Stimulated activated naive CD8-positive, alpha-beta T cell treated with anti-CD3 and anti-CD28 coated beads, Interleukin-15, amount 100 ng/mL, for 72 hours (primary cell): ENCODE measurements at regions not wholly inside any gene's neighbourhood (a gene's known extent, or its start where the extent isn't known, plus 50 kb on each side); places are given as distances from the start of the nearest gene placed in this dataset.

Experiments used
- ATAC-seq: fragments of 150-1000 bp; cut with Tn5 transposase; 2 replicates; pipeline ENCODE4 v1.10.0; 2021; ENCODE audit warnings: mild to moderate bottlenecking, moderate library complexity
- DNase-seq, 2 donors: peaks; one replicate each; pipeline ENCODE4 v3.0.0; 2021 to 2022
- H3K27ac Mint-ChIP-seq, 2 donors: one replicate each; pipeline ENCODE4 v1.8.0; 2022; ENCODE audit warnings: mild to moderate bottlenecking in 2 of 2, mixed read lengths in 2 of 2, moderate library complexity in 2 of 2
- H3K27me3 Mint-ChIP-seq: one replicate; pipeline ENCODE4 v1.8.0; 2022; ENCODE audit warnings: mixed read lengths
- H3K4me1 Mint-ChIP-seq: one replicate; pipeline ENCODE4 v1.8.0; 2022; ENCODE audit warnings: mild to moderate bottlenecking, mixed read lengths
- H3K4me3 Mint-ChIP-seq, 2 donors: one replicate each; pipeline ENCODE4 v1.8.0; 2022; ENCODE audit warnings: mild to moderate bottlenecking in 2 of 2, mixed read lengths in 2 of 2, moderate library complexity in 1 of 2
- H3K9me3 Mint-ChIP-seq, 2 donors: one replicate each; pipeline ENCODE4 v1.8.0; 2022; ENCODE audit warnings: mixed read lengths in 2 of 2

DNA sequence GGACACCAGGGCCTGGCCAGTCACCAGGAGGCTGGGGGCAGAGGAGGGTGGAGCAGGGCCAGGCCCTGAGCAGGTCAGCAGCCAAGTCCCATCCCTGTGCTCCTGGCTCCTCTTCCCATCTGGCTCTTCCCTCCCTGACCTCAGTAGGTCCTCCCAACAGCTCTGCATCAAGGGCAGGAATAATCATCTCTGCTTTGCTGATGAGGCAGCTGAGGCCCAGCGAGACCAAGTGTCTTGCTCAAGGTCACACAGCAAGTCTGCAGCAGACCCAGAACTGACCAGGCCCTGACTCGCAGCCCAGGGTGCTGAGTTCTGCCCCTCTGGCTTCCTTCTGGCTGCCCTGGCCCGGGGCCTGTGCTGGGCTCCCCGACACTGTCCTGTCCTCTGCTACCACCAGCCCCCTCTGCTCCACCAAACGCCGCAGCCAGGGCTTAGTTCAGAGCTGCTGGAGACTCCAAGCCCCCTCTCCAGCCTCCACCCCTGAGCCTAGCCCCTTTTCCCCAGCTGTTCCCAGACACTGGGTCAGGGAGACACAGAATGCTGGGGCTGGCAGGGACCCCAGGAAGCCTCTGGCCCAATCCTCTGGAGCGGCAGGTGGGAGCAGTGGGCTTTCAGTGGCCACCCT lies 224.9 kb downstream of the PTPRU start:
- Mint-ChIP-seq H3K9me3 (peaks cover 14 to 18% of the 10 kb centered on the region in 2 donors), H3K27me3 (peaks cover 24% of the 10 kb centered on the region), H3K4me3 (no peak overlapping the region), H3K4me1 (no peaks in the 10 kb centered on the region), H3K27ac (peak overlapping the region in 1 of 2 donors; percentile 57)
- no peak for DNase-seq
- no peak for ATAC-seq

DNA sequence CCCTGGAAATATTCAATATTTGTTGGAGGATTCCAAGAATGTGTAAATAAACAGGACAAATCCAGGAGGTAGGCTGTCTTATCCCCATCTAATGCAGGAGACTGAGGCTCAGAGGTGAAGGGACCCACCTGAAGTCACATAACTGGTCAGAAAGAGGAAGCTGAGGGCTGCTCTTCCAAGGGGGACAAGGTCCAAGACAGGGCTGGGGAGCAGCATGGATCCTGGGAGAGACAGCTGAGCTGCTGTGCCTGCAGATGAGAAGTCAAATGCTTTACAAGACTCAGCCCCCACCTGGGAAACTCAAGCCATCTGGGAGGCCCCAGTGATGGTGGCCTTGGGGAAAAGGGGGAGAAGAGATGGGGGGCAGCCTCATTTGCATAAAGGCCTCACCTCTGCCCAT lies 224.4 kb downstream of the PTPRU start:
- Mint-ChIP-seq H3K4me3 (no peak overlapping the region), H3K4me1 (no peaks in the 10 kb centered on the region), H3K9me3 (peaks cover 13 to 18% of the 10 kb centered on the region in 2 donors), H3K27ac (no peak overlapping the region), H3K27me3 (peaks cover 24% of the 10 kb centered on the region)
- ATAC-seq (no peak), DNase-seq (no peak)

DNA sequence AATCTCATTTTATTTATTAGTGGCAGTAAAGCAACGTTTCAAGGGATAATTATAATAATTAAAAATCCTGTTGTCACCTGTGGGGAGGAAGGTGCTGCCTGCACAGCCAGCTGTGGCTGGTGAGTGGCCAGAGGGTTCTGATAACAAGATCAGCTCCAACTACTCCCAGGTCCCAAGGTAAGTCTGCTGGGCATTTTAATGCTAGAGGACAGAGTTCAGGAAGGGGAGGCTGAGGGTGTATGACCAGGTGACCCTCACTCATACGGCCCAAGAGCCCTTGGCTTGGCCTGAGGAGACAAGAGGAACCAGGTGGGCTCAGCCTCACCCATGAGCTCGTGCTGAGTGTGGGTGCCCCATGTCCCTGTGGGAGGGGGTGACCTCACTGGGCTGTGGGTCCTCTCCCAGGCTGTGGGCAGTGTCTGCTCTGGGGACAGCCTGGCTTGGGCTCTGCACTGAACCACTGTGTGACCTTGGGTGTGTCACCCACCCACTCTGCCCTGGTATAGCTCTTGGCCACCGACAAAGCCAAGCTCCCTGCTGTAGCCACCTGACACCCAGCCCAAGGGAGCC lies 223.8 kb downstream of the PTPRU start:
- no peaks in the 10 kb centered on the region for H3K4me1 Mint-ChIP-seq
- H3K9me3 Mint-ChIP-seq: peaks cover 8 to 14% of the 10 kb centered on the region in 2 donors
- ATAC-seq (no peak), DNase-seq (no peak)
- H3K4me3 Mint-ChIP-seq: no peak overlapping the region
- no peak overlapping the region for H3K27ac Mint-ChIP-seq
- peaks cover 20% of the 10 kb centered on the region for H3K27me3 Mint-ChIP-seq

DNA sequence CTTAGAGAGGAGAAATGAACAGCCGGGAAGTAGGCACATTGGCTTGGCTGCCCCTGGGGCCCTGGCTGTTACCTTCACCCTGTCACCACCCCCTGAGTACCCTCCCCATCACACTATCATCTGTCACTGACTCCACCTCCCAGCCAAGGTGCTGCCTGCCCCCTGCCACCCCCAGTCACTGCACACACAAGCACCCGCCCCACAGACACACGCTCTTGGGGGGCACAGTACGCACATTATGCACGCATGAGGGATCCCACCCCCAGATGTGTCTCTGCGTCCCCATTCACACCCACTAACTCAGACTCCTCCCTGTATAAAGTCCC lies 223.3 kb downstream of the PTPRU start:
- peaks cover 5 to 11% of the 10 kb centered on the region in 2 donors for H3K9me3 Mint-ChIP-seq
- ATAC-seq: no peak

DNA sequence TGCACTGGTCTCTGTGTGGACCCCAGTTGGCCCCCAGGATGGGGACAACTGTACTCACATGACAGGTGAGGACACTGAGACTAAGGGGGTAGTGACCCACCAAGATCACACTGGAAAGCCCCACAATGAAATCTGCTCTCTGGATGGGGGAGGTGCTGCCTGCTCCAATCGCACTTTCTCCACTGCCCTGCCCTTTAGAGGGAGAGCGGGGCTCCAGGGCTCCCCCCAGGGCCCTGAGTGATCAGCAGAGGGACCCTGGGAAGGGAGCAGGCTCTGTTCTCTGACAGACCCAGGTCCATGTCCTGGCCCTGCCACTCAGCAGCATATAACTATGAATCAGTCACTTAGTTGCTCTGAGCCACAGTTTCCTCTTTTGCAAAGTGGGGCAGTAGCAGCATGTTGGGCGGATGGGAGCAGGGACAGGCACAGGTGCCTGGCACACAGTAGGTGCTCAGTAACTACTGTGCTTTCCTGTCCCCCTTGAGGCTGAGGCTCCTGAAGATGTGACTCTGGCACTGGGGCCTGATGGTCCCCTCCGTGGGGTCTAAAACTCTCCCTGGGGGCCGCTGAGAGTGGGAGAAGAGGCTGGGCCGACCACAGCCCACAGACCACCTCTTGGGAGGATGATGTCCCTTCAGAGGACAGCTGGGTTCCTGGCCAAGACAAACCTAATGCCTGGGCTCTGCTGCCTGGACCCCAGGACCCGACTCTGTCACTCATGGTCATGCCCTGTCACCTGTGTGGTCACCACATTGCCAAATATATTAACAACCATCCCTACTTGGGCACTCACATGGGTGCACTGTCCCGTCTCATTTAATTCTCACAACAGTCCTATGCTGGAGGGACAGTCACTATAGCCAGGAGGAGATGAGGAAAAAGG lies 222.7 kb downstream of the PTPRU start:
- no peaks in the 10 kb centered on the region for H3K4me1 Mint-ChIP-seq
- ATAC-seq (no peak), DNase-seq (no peak)
- peaks cover 5 to 11% of the 10 kb centered on the region in 2 donors for H3K9me3 Mint-ChIP-seq
- H3K4me3 Mint-ChIP-seq: no peak overlapping the region
- peak overlapping the region in 1 of 2 donors; percentile 61 for H3K27ac Mint-ChIP-seq
- H3K27me3 Mint-ChIP-seq: peaks cover 21% of the 10 kb centered on the region

More for the DNA sequence above, 223.3 kb downstream of the PTPRU start:
- no peak for DNase-seq
- Mint-ChIP-seq H3K27ac (no peak overlapping the region), H3K27me3 (peaks cover 16% of the 10 kb centered on the region), H3K4me3 (no peak overlapping the region), H3K4me1 (no peaks in the 10 kb centered on the region)

DNA sequence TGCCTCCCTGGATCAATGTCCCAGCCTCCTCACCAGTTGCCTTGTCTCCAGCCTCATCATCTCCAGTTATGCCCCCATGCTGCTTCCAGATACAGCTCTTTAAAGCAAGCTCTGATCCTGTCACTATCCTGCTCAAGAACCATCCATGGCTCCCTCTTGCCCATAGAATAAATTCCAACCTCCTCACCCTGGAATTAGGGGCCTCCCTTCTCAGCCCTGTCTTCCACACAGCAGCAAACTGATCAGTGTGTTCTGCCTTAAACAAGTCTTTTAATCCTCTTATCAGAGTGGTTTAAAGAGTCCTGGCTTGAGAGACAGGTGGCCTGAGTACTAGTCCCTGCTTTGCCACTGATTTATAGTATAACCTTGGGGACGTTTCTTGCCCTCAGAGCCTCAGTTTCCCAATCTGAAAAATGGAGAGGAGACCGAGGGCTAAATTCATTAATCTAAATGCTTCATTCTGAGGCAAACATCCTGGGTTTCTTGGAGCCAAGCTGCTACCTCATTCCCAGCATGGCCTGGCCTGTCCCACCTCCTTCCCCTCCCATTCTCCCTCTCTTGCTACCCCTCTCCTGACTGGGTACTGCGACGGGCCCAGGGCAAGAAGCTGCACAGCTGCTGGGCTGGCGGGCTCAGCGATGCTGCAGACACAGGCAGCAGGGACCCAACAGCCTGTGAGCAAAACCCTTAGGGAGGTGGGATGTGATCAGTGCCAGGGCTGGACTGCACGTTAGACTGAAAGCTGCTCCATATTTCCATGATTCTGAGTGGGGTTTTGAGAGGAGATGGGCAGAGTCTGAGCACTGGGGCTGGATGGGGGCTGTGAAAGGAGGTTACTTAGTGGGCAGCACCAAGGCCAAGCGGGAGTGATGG lies 221.4 kb downstream of the PTPRU start:
- Mint-ChIP-seq H3K27ac (no peak overlapping the region), H3K4me1 (no peaks in the 10 kb centered on the region), H3K9me3 (peaks cover 5 to 11% of the 10 kb centered on the region in 2 donors), H3K4me3 (no peak overlapping the region), H3K27me3 (peaks cover 24% of the 10 kb centered on the region)
- no peak for ATAC-seq
- DNase-seq: no peak

DNA sequence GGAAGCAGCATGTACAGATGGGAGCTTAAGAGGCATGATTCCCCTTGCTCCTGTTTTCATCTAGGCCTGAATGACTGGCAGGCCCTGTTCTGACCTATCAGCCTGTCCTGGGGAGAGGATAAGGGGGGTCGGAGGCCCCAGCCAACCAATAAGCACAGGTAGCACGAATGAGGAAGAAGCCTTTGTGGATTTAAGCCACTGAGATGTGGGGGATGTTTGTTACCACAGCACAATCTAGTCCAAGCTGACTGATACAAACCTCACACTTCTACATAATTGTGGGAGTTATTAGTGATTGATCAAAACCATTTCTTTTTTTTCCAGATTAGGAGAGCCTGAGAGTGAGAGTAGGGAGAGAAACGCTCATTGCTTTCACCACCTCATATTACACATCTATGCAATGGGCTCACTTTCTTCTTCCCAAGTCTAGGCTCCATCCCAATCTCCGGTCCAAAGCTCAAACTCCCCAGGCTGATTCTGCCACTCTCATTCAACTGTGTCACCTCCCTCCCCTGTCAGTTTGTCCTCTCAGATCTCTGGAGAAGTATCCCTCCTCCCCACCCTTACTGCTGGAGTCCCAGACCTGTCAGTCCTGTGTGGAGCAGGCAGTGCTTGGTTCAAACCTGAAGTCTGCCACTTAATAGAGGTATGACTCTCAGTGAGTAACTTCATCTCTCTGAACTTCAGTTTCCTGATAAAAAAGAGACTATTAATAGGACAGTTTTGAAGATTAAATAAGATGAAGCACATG lies 220.5 kb downstream of the PTPRU start:
- ATAC-seq (no peak), DNase-seq (no peak)
- H3K9me3 Mint-ChIP-seq: peaks cover 5 to 11% of the 10 kb centered on the region in 2 donors
- no peaks in the 10 kb centered on the region for H3K4me1 Mint-ChIP-seq
- no peak overlapping the region for H3K4me3 Mint-ChIP-seq
- H3K27ac Mint-ChIP-seq: peak overlapping the region in 1 of 2 donors; percentile 24
- peaks cover 24% of the 10 kb centered on the region for H3K27me3 Mint-ChIP-seq

DNA sequence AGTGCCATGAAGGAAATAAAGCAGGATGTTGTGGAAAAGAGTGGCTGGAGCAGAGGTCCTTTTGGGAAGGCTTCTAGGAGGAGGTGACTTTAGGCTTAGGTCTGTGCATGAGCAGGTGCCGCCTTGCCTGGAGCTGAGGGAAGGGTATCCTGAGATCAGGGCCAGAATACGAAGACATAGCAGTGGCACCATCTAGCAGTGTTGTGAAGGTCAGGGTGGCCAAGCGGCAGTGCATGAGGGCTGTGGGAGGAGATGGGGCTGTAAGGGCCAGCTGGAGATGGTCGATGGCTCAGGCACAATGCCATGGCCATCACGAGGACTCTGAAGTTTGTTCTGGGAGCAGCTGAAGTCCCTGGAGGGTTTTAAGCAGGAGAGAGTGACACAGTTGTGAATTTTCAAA lies 219.5 kb downstream of the PTPRU start:
- Mint-ChIP-seq H3K9me3 (peaks cover 5 to 11% of the 10 kb centered on the region in 2 donors), H3K27ac (no peak overlapping the region), H3K27me3 (peaks cover 24% of the 10 kb centered on the region), H3K4me1 (no peaks in the 10 kb centered on the region), H3K4me3 (no peak overlapping the region)
- DNase-seq: no peak
- ATAC-seq: no peak

DNA sequence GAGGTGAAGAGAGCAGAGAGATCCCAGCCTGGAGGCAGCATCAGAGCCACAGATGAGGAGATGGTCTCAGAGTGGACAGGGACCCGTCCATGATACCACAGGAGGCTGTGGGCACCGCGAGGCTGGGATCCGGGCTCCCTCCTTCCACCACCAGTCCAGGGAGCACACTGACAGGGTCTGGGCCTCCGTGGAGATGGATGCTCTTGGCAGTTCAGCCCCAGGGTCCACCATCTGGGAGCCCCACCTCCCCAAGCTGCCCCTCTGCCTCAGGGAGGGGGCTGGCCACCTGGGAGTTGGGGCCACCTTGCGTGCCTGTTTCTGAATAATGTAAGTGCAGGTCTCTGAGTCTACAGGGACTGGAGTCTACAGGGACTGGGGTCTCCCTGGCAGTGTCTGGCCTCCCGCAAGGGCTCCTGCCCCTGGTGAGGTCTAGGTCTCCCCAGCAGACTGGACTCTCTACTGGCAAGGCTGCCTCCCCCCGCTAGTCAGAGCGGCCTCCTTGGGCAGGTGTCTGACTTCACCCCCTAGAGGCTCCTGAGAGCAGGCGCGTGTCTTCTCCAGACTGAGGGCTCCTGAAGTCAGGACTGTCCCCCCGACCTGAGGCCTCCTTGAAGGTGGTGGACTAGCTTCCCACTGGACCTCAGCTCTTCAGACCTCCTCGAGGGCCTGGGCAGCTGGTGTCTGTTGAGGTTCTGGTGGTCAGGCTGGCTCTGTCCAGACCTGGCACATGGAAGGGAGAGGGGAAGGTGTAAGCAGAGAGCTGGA lies 218.5 kb downstream of the PTPRU start:
- ATAC-seq: no peak
- no peaks in the 10 kb centered on the region for H3K4me1 Mint-ChIP-seq
- no peak for DNase-seq

DNA sequence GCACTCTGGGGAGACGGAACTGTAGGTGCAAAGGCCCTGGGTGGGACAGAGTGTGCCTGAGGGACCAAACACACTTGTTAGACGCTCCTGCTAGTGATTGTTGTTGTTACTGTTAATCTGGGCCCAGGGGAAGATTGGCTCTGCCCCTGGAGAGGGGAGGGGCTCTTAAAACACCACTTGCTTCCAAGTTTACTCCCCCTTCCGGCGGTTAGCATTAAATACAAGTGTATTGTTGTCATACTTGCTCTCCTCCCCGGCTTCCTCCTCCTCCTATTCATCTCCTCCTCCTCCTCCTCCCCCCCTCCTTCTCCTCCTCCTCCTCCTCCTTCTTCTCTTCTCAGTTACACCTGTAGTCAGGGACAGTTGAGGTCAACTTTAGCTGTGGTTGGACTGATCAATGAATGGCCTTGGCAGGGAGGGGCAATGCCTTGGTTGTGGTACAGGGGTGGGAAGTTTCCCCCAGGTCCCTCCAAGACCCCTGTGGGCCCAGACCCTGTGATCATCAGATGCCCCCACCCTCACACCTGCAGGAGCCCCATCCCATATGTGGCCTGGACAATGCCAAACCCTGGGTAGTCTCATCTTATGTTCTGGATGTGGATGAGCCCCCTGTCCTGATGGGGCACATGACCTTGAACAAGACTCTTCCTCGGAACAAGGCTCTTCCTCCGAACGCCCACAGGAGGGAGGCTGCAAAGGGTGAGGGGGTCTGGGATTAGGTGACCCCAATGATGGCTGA lies 217.3 kb downstream of the PTPRU start:
- no peak for ATAC-seq
- DNase-seq: no peak

More for the DNA sequence above, 218.5 kb downstream of the PTPRU start:
- no peak overlapping the region for H3K4me3 Mint-ChIP-seq
- peaks cover 5 to 11% of the 10 kb centered on the region in 2 donors for H3K9me3 Mint-ChIP-seq
- H3K27me3 Mint-ChIP-seq: peaks cover 21% of the 10 kb centered on the region
- H3K27ac Mint-ChIP-seq: no peak overlapping the region

DNA sequence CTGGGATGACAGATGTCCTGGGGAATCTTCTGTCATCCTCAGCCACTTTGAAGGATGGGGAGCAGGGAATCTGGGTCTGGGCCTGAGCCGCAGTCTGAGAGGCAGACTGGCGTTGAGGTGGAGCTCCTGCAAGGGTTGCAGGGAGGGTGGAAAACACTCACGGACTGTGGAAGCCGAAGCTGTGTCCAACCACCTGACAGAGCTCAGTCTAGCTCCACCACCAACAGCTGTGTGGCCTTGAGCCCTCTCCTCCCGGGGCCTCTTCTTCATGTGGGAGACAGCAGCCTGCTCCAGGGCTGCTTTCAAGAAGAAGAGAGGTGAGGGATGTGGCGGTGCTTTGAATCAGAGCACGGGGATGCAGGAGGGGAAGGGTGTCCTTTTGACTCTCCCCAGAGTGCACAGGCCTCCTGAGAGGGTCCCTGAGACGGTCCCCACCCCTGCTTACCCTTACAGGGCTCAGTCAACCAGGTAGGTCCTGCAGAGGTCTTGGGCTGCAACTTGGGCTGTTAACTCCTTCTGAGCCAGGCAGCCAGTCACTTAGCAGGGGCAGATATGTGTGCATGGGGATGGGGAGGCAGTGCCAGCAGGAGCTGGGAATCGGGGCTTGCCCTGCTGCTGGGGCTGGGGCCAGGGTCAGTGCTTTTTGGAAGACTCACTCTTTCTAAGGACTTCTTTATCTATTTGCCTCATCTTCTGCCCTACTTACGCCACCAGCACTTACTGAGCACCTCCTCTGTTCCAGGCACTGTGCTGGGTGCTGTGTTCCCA lies 216.3 kb downstream of the PTPRU start:
- Mint-ChIP-seq H3K4me1 (no peaks in the 10 kb centered on the region), H3K27ac (no peak overlapping the region), H3K27me3 (peaks cover 15% of the 10 kb centered on the region), H3K4me3 (no peak overlapping the region), H3K9me3 (peaks cover 5 to 11% of the 10 kb centered on the region in 2 donors)
- no peak for DNase-seq
- ATAC-seq: no peak

More for the DNA sequence above, 217.3 kb downstream of the PTPRU start:
- Mint-ChIP-seq H3K4me3 (no peak overlapping the region), H3K27me3 (peaks cover 15% of the 10 kb centered on the region), H3K27ac (peak overlapping the region in 1 of 2 donors; percentile 83), H3K9me3 (peaks cover 5 to 11% of the 10 kb centered on the region in 2 donors), H3K4me1 (no peaks in the 10 kb centered on the region)

DNA sequence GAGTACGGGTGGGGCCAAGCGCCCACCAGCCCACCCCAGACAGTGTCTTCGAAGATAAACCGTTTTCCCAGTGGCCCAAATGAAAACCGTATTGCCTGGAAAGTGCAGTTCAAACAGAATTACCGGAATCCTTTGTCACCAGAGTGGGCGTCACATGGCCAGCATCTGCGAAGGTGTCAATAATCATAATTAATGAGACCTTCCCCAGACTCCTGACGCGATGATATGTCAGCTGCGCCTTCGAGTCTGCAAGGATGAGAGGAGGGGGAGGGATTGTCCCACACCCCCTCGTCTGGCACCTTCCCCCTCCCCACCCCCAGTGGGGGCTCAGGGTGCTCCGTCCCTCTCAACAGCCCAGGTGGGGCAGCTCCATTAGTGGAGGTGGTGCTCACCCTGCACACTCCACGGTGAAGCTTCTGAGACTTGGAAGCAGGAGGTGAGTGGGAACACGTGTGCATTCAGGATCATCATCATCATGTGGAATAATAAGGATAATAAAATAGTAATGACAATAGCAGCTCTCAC lies 215.1 kb downstream of the PTPRU start:
- Mint-ChIP-seq H3K27ac (no peak overlapping the region), H3K27me3 (peaks cover 7% of the 10 kb centered on the region), H3K9me3 (no peaks in the 10 kb centered on the region), H3K4me1 (no peaks in the 10 kb centered on the region), H3K4me3 (no peak overlapping the region)
- DNase-seq (no peak), ATAC-seq (no peak)

DNA sequence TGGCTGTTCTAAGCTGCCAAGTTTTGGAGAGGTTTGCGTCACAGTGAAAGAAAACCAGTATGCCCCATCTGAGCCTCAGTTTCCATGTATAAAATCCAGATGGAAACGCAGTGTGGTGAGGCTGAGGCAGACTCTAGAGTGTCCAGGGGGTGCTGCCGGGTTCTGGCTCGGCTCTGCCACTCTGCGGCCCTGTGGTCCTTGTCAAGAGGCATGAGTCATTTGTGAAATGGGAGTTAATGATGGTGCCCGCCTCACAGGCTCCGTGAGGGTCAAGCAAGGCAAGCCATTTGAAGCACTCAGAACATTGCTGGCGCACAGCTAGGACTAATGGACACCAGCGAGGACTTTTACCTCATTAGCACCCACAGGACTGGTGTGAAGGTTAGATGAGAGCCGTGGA lies 214.3 kb downstream of the PTPRU start:
- DNase-seq (no peak), ATAC-seq (no peak)
- no peak overlapping the region for H3K4me3 Mint-ChIP-seq
- no peaks in the 10 kb centered on the region for H3K4me1 Mint-ChIP-seq
- H3K27me3 Mint-ChIP-seq: peaks cover 7% of the 10 kb centered on the region
- peak overlapping the region; percentile 13 to 54 for H3K27ac Mint-ChIP-seq
- H3K9me3 Mint-ChIP-seq: no peaks in the 10 kb centered on the region
